ENCODE measurements at regions not wholly inside any gene's neighbourhood (a gene's known extent, or its start where the extent isn't known, plus 50 kb on each side); places are given as distances from the start of the nearest gene placed in this dataset.

GRCh38 chr20:12605751-12606150 lies 403.0 kb upstream of the SPTLC3 start:
- Histone ChIP-seq H3K9me3 (ENCODE audit: control insufficient read depth, insufficient read depth, low read length) (no peaks in the 10 kb centered on the region), H3K36me3 (ENCODE audit: control insufficient read depth, insufficient read depth, low read length) (no peaks in the 10 kb centered on the region), H3K27me3 (ENCODE audit: control insufficient read depth, insufficient read depth, low read length) (no peaks in the 10 kb centered on the region), H3K27ac (ENCODE audit: low read length) (no peak overlapping the region), H3K4me1 (ENCODE audit: control insufficient read depth, insufficient read depth, low read length) (no peaks in the 10 kb centered on the region), H3K4me3 (ENCODE audit: low read length) (no peak overlapping the region)
- no peak for DNase-seq (ENCODE audit: low read depth, low spot score)
- WGBS (ENCODE audit: insufficient coverage, insufficient read length): no CpG with 5 or more reads among the region's 2 CpGs

GRCh38 chr20:12610871-12611270 lies 397.9 kb upstream of the SPTLC3 start:
- whole genome bisulfite sequencing (ENCODE audit: insufficient coverage, insufficient read length): 100% methylated on average over 1 of the region's 1 CpG
- no peak for DNase-seq (ENCODE audit: low read depth, low spot score)
- H3K4me3 ChIP-seq (ENCODE audit: low read length): no peak overlapping the region

GRCh38 chr20:12614764-12615163 lies 394.0 kb upstream of the SPTLC3 start:
- no CpG with 5 or more reads among the region's 1 CpG for WGBS (ENCODE audit: insufficient coverage, insufficient read length)
- no peaks in the 10 kb centered on the region for H3K27me3 ChIP-seq (ENCODE audit: control insufficient read depth, insufficient read depth, low read length)
- H3K27ac ChIP-seq (ENCODE audit: low read length): no peak overlapping the region
- H3K4me3 ChIP-seq (ENCODE audit: low read length): no peak overlapping the region
- no peaks in the 10 kb centered on the region for H3K9me3 ChIP-seq (ENCODE audit: control insufficient read depth, insufficient read depth, low read length)
- H3K36me3 ChIP-seq (ENCODE audit: control insufficient read depth, insufficient read depth, low read length): no peaks in the 10 kb centered on the region
- no peak for DNase-seq (ENCODE audit: low read depth, low spot score)
- H3K4me1 ChIP-seq (ENCODE audit: control insufficient read depth, insufficient read depth, low read length): no peaks in the 10 kb centered on the region

More at GRCh38 chr20:12610871-12611270, 397.9 kb upstream of the SPTLC3 start:
- H3K27me3 ChIP-seq (ENCODE audit: control insufficient read depth, insufficient read depth, low read length): no peaks in the 10 kb centered on the region
- H3K9me3 ChIP-seq (ENCODE audit: control insufficient read depth, insufficient read depth, low read length): no peaks in the 10 kb centered on the region
- no peak overlapping the region for H3K27ac ChIP-seq (ENCODE audit: low read length)
- H3K36me3 ChIP-seq (ENCODE audit: control insufficient read depth, insufficient read depth, low read length): no peaks in the 10 kb centered on the region
- no peaks in the 10 kb centered on the region for H3K4me1 ChIP-seq (ENCODE audit: control insufficient read depth, insufficient read depth, low read length)

- no peaks in the 10 kb centered on the region for H3K27me3 ChIP-seq (ENCODE audit: control insufficient read depth, insufficient read depth, low read length)
- H3K36me3 ChIP-seq (ENCODE audit: control insufficient read depth, insufficient read depth, low read length): no peaks in the 10 kb centered on the region
- no peak overlapping the region for H3K4me3 ChIP-seq (ENCODE audit: low read length)
- no peaks in the 10 kb centered on the region for H3K9me3 ChIP-seq (ENCODE audit: control insufficient read depth, insufficient read depth, low read length)
- no peak for DNase-seq (ENCODE audit: low read depth, low spot score)
- no peak overlapping the region for H3K27ac ChIP-seq (ENCODE audit: low read length)
- no CpG with 5 or more reads among the region's 5 CpGs for WGBS (ENCODE audit: insufficient coverage, insufficient read length)
- H3K4me1 ChIP-seq (ENCODE audit: control insufficient read depth, insufficient read depth, low read length): no peaks in the 10 kb centered on the region
Measured at GRCh38 chr20:12617076-12617475, 391.7 kb upstream of the SPTLC3 start.

GRCh38 chr20:12623870-12624269 lies 384.9 kb upstream of the SPTLC3 start:
- no CpG with 5 or more reads among the region's 1 CpG for WGBS (ENCODE audit: insufficient coverage, insufficient read length)

GRCh38 chr20:12627485-12627884 lies 381.3 kb upstream of the SPTLC3 start:
- no peak overlapping the region for H3K4me3 ChIP-seq (ENCODE audit: low read length)
- H3K4me1 ChIP-seq (ENCODE audit: control insufficient read depth, insufficient read depth, low read length): no peaks in the 10 kb centered on the region
- no CpG with 5 or more reads among the region's 4 CpGs for WGBS (ENCODE audit: insufficient coverage, insufficient read length)
- no peaks in the 10 kb centered on the region for H3K27me3 ChIP-seq (ENCODE audit: control insufficient read depth, insufficient read depth, low read length)
- H3K36me3 ChIP-seq (ENCODE audit: control insufficient read depth, insufficient read depth, low read length): no peaks in the 10 kb centered on the region
- H3K9me3 ChIP-seq (ENCODE audit: control insufficient read depth, insufficient read depth, low read length): no peaks in the 10 kb centered on the region
- DNase-seq (ENCODE audit: low read depth, low spot score): no peak
- H3K27ac ChIP-seq (ENCODE audit: low read length): no peak overlapping the region

More at GRCh38 chr20:12623870-12624269, 384.9 kb upstream of the SPTLC3 start:
- Histone ChIP-seq H3K9me3 (ENCODE audit: control insufficient read depth, insufficient read depth, low read length) (no peaks in the 10 kb centered on the region), H3K4me3 (ENCODE audit: low read length) (no peak overlapping the region), H3K36me3 (ENCODE audit: control insufficient read depth, insufficient read depth, low read length) (no peaks in the 10 kb centered on the region), H3K27ac (ENCODE audit: low read length) (no peak overlapping the region), H3K4me1 (ENCODE audit: control insufficient read depth, insufficient read depth, low read length) (no peaks in the 10 kb centered on the region), H3K27me3 (ENCODE audit: control insufficient read depth, insufficient read depth, low read length) (no peaks in the 10 kb centered on the region)
- DNase-seq (ENCODE audit: low read depth, low spot score): no peak

GRCh38 chr20:12638633-12639312 lies 370.0 kb upstream of the SPTLC3 start:
- no peak for DNase-seq (ENCODE audit: low read depth, low spot score)
- Histone ChIP-seq H3K4me1 (ENCODE audit: control insufficient read depth, insufficient read depth, low read length) (no peaks in the 10 kb centered on the region), H3K4me3 (ENCODE audit: low read length) (no peak overlapping the region), H3K36me3 (ENCODE audit: control insufficient read depth, insufficient read depth, low read length) (no peaks in the 10 kb centered on the region), H3K9me3 (ENCODE audit: control insufficient read depth, insufficient read depth, low read length) (no peaks in the 10 kb centered on the region), H3K27ac (ENCODE audit: low read length) (no peak overlapping the region), H3K27me3 (ENCODE audit: control insufficient read depth, insufficient read depth, low read length) (no peaks in the 10 kb centered on the region)
- no CpG with 5 or more reads among the region's 7 CpGs for WGBS (ENCODE audit: insufficient coverage, insufficient read length)

- Histone ChIP-seq H3K9me3 (ENCODE audit: control insufficient read depth, insufficient read depth, low read length) (no peaks in the 10 kb centered on the region), H3K4me3 (ENCODE audit: low read length) (no peak overlapping the region), H3K4me1 (ENCODE audit: control insufficient read depth, insufficient read depth, low read length) (no peaks in the 10 kb centered on the region), H3K27ac (ENCODE audit: low read length) (no peak overlapping the region), H3K27me3 (ENCODE audit: control insufficient read depth, insufficient read depth, low read length) (no peaks in the 10 kb centered on the region), H3K36me3 (ENCODE audit: control insufficient read depth, insufficient read depth, low read length) (no peaks in the 10 kb centered on the region)
- no CpG with 5 or more reads among the region's 4 CpGs for WGBS (ENCODE audit: insufficient coverage, insufficient read length)
- no peak for DNase-seq (ENCODE audit: low read depth, low spot score)
Measured at GRCh38 chr20:12640251-12640650, 368.5 kb upstream of the SPTLC3 start.

- no CpG with 5 or more reads among the region's 4 CpGs for WGBS (ENCODE audit: insufficient coverage, insufficient read length)
- no peak for DNase-seq (ENCODE audit: low read depth, low spot score)
- Histone ChIP-seq H3K27ac (ENCODE audit: low read length) (no peak overlapping the region), H3K36me3 (ENCODE audit: control insufficient read depth, insufficient read depth, low read length) (no peaks in the 10 kb centered on the region), H3K27me3 (ENCODE audit: control insufficient read depth, insufficient read depth, low read length) (no peaks in the 10 kb centered on the region), H3K9me3 (ENCODE audit: control insufficient read depth, insufficient read depth, low read length) (no peaks in the 10 kb centered on the region), H3K4me3 (ENCODE audit: low read length) (no peak overlapping the region), H3K4me1 (ENCODE audit: control insufficient read depth, insufficient read depth, low read length) (no peaks in the 10 kb centered on the region)
Measured at GRCh38 chr20:12641619-12642018, 367.2 kb upstream of the SPTLC3 start.

GRCh38 chr20:12644461-12644860 lies 364.3 kb upstream of the SPTLC3 start:
- H3K27me3 ChIP-seq (ENCODE audit: control insufficient read depth, insufficient read depth, low read length): no peaks in the 10 kb centered on the region
- WGBS (ENCODE audit: insufficient coverage, insufficient read length): no CpG with 5 or more reads among the region's 2 CpGs
- H3K27ac ChIP-seq (ENCODE audit: low read length): no peak overlapping the region
- DNase-seq (ENCODE audit: low read depth, low spot score): no peak
- H3K4me1 ChIP-seq (ENCODE audit: control insufficient read depth, insufficient read depth, low read length): no peaks in the 10 kb centered on the region
- H3K9me3 ChIP-seq (ENCODE audit: control insufficient read depth, insufficient read depth, low read length): no peaks in the 10 kb centered on the region
- no peak overlapping the region for H3K4me3 ChIP-seq (ENCODE audit: low read length)
- no peaks in the 10 kb centered on the region for H3K36me3 ChIP-seq (ENCODE audit: control insufficient read depth, insufficient read depth, low read length)

GRCh38 chr20:12649234-12649633 lies 359.5 kb upstream of the SPTLC3 start:
- WGBS (ENCODE audit: insufficient coverage, insufficient read length): no CpG with 5 or more reads among the region's 2 CpGs
- no peaks in the 10 kb centered on the region for H3K36me3 ChIP-seq (ENCODE audit: control insufficient read depth, insufficient read depth, low read length)
- no peak for DNase-seq (ENCODE audit: low read depth, low spot score)

More at GRCh38 chr20:12649234-12649633, 359.5 kb upstream of the SPTLC3 start:
- Histone ChIP-seq H3K27ac (ENCODE audit: low read length) (no peak overlapping the region), H3K4me3 (ENCODE audit: low read length) (no peak overlapping the region), H3K9me3 (ENCODE audit: control insufficient read depth, insufficient read depth, low read length) (no peaks in the 10 kb centered on the region), H3K27me3 (ENCODE audit: control insufficient read depth, insufficient read depth, low read length) (no peaks in the 10 kb centered on the region), H3K4me1 (ENCODE audit: control insufficient read depth, insufficient read depth, low read length) (no peaks in the 10 kb centered on the region; the same call in 1 of the 2 replicates)
